HepG2 (cell line): ENCODE measurements at regions not wholly inside any gene's neighbourhood (a gene's known extent, or its start where the extent isn't known, plus 50 kb on each side); places are given as distances from the start of the nearest gene placed in this dataset.

Experiments used
- EP300 ChIP-seq, 3 experiments: sonication (generic) in 1 of 3; formaldehyde crosslinking in 1 of 3; IDR thresholded peaks; 2 replicates each; pipeline versions ENCODE4 v1.5.1 to v1.6.1; 2011 to 2020; ENCODE audit warnings: low read depth in 2 of 3, low read length in 2 of 3, borderline replicate concordance in 1 of 3, improper control_type of control experiment in 1 of 3, mild to moderate bottlenecking in 1 of 3, missing genetic modification reagents in 1 of 3, moderate library complexity in 1 of 3
- EZH2 ChIP-seq: conservative IDR thresholded peaks from 2 replicates; pipeline ENCODE4 v1.6.1; 2012; ENCODE audit warnings: mild to moderate bottlenecking, low read depth, low read length, moderate library complexity
- KMT2A ChIP-seq: sonication (generic); formaldehyde crosslinking; IDR thresholded peaks from 2 replicates; pipeline ENCODE4 v1.4.0; 2020; ENCODE audit warnings: missing genetic modification reagents
- MBD4 ChIP-seq: IDR thresholded peaks from 2 replicates; pipeline ENCODE4 v1.6.1; 2012; ENCODE audit warnings: low read length, inconsistent platforms, borderline replicate concordance
- SMC3 ChIP-seq: IDR thresholded peaks from 2 replicates; pipeline ENCODE4 v1.6.1; 2011; ENCODE audit warnings: low read length, improper control_type of control experiment
- SRF ChIP-seq: IDR thresholded peaks from 2 replicates; pipeline ENCODE4 v1.6.1; 2011; ENCODE audit warnings: mild to moderate bottlenecking, low read depth, low read length, moderate library complexity
- ZFP90 ChIP-seq: sonication (generic); formaldehyde crosslinking; IDR thresholded peaks from 2 replicates; pipeline ENCODE4 v1.8.0; 2022; ENCODE audit warnings: missing genetic modification reagents, mild to moderate bottlenecking, inconsistent platforms, borderline replicate concordance
- ZNF264 ChIP-seq: sonication (generic); formaldehyde crosslinking; IDR thresholded peaks from 2 replicates; pipeline ENCODE4 v1.4.0; 2020; ENCODE audit warnings: missing genetic modification reagents
- TF ChIP-seq, protein P1 (sequence below): sonication (generic); formaldehyde crosslinking; IDR thresholded peaks from 2 replicates; pipeline ENCODE4 v1.4.0; 2020; ENCODE audit warnings: mild to moderate bottlenecking, missing genetic modification reagents
- TF ChIP-seq, protein P2 (sequence below): sonication (generic); formaldehyde crosslinking; IDR thresholded peaks from 2 replicates; pipeline ENCODE4 v1.8.0; 2023; ENCODE audit warnings: mild to moderate bottlenecking, missing genetic modification reagents
- TF ChIP-seq, protein P3 (sequence below): sonication (generic); formaldehyde crosslinking; IDR thresholded peaks from 2 replicates; pipeline ENCODE4 v1.4.0; 2020; ENCODE audit warnings: missing genetic modification reagents
- TF ChIP-seq, protein P4 (sequence below): conservative IDR thresholded peaks from 2 replicates; pipeline ENCODE4 v1.6.1; 2018; ENCODE audit warnings: missing genetic modification reagents

DNA sequence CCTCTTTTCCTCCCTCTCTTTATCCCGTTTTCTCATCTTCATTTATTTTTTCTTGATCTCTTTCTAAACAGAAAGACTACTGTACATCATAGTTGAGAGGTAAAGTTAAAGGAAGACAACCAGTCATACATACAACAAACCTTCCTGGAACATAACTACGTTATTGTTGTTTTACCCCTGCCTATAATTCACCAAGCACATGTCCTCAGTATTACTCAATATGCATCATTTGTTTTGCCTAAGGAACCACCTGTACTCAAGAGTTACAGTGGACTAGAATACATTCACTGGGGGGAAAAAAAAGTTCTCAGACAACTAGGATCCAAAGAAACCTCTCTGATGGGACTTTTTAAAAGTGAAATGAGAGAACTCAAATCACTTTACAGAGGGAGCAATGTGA lies 344.7 kb upstream of the RBMS3 start:
- TF ChIP-seq, protein P1, sequence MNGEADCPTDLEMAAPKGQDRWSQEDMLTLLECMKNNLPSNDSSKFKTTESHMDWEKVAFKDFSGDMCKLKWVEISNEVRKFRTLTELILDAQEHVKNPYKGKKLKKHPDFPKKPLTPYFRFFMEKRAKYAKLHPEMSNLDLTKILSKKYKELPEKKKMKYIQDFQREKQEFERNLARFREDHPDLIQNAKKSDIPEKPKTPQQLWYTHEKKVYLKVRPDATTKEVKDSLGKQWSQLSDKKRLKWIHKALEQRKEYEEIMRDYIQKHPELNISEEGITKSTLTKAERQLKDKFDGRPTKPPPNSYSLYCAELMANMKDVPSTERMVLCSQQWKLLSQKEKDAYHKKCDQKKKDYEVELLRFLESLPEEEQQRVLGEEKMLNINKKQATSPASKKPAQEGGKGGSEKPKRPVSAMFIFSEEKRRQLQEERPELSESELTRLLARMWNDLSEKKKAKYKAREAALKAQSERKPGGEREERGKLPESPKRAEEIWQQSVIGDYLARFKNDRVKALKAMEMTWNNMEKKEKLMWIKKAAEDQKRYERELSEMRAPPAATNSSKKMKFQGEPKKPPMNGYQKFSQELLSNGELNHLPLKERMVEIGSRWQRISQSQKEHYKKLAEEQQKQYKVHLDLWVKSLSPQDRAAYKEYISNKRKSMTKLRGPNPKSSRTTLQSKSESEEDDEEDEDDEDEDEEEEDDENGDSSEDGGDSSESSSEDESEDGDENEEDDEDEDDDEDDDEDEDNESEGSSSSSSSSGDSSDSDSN (CRISPR knock-in tag) = no peak
- TF ChIP-seq, protein P2, sequence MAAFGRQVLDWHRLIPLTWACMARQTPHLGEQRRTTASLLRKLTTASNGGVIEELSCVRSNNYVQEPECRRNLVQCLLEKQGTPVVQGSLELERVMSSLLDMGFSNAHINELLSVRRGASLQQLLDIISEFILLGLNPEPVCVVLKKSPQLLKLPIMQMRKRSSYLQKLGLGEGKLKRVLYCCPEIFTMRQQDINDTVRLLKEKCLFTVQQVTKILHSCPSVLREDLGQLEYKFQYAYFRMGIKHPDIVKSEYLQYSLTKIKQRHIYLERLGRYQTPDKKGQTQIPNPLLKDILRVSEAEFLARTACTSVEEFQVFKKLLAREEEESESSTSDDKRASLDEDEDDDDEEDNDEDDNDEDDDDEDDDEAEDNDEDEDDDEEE (CRISPR knock-in tag) = no peak
- TF ChIP-seq MBD4 (no peak), EZH2 (no peak), SRF (no peak), SMC3 (no peak), ZNF264 (no peak), ZFP90 (CRISPR knock-in tag) (no peak), EP300 (IDR thresholded peaks at IDR 0.05; ENCODE audit: low read depth in 2 of 2, low read length in 2 of 2) (no peak), EP300 (CRISPR knock-in tag; IDR thresholded peaks at IDR 0.05; ENCODE audit: borderline replicate concordance) (no peak), KMT2A (CRISPR knock-in tag) (no peak)
- TF ChIP-seq, protein P3, sequence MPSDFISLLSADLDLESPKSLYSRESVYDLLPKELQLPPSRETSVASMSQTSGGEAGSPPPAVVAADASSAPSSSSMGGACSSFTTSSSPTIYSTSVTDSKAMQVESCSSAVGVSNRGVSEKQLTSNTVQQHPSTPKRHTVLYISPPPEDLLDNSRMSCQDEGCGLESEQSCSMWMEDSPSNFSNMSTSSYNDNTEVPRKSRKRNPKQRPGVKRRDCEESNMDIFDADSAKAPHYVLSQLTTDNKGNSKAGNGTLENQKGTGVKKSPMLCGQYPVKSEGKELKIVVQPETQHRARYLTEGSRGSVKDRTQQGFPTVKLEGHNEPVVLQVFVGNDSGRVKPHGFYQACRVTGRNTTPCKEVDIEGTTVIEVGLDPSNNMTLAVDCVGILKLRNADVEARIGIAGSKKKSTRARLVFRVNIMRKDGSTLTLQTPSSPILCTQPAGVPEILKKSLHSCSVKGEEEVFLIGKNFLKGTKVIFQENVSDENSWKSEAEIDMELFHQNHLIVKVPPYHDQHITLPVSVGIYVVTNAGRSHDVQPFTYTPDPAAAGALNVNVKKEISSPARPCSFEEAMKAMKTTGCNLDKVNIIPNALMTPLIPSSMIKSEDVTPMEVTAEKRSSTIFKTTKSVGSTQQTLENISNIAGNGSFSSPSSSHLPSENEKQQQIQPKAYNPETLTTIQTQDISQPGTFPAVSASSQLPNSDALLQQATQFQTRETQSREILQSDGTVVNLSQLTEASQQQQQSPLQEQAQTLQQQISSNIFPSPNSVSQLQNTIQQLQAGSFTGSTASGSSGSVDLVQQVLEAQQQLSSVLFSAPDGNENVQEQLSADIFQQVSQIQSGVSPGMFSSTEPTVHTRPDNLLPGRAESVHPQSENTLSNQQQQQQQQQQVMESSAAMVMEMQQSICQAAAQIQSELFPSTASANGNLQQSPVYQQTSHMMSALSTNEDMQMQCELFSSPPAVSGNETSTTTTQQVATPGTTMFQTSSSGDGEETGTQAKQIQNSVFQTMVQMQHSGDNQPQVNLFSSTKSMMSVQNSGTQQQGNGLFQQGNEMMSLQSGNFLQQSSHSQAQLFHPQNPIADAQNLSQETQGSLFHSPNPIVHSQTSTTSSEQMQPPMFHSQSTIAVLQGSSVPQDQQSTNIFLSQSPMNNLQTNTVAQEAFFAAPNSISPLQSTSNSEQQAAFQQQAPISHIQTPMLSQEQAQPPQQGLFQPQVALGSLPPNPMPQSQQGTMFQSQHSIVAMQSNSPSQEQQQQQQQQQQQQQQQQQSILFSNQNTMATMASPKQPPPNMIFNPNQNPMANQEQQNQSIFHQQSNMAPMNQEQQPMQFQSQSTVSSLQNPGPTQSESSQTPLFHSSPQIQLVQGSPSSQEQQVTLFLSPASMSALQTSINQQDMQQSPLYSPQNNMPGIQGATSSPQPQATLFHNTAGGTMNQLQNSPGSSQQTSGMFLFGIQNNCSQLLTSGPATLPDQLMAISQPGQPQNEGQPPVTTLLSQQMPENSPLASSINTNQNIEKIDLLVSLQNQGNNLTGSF = no peak
- TF ChIP-seq, protein P4, sequence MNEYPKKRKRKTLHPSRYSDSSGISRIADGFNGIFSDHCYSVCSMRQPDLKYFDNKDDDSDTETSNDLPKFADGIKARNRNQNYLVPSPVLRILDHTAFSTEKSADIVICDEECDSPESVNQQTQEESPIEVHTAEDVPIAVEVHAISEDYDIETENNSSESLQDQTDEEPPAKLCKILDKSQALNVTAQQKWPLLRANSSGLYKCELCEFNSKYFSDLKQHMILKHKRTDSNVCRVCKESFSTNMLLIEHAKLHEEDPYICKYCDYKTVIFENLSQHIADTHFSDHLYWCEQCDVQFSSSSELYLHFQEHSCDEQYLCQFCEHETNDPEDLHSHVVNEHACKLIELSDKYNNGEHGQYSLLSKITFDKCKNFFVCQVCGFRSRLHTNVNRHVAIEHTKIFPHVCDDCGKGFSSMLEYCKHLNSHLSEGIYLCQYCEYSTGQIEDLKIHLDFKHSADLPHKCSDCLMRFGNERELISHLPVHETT (CRISPR knock-in tag) = no peak
